ENCODE measurements at regions not wholly inside any gene's neighbourhood (a gene's known extent, or its start where the extent isn't known, plus 50 kb on each side); places are given as distances from the start of the nearest gene placed in this dataset.

- TF ChIP-seq POLR2A (IDR thresholded peaks at IDR 0.05): no peak
- no peak for TF ChIP-seq CTCF (IDR thresholded peaks at IDR 0.05 in 8 of 11, conservative IDR thresholded peaks at IDR 0.05 in 3 of 11)
- no peak for TF ChIP-seq POLR2AphosphoS5 (IDR thresholded peaks at IDR 0.05)
Measured at GRCh38 chr4:37008199-37008598, 236.3 kb upstream of the NWD2 start.
